ENCODE measurements at regions not wholly inside any gene's neighbourhood (a gene's known extent, or its start where the extent isn't known, plus 50 kb on each side); places are given as distances from the start of the nearest gene placed in this dataset.

- no peak for DNase-seq (ENCODE audit: low read depth, low spot score)
- CTCF ChIA-PET, result interaction anchor here (0.7 kb wide), 1 partner anchor 116 kb away, joined by 3 read pairs; no protein-coding TSS in a partner anchor
- peaks cover 93% of the 10 kb centered on the region for H3K9me3 ChIP-seq (ENCODE audit: control insufficient read depth, insufficient read depth, low read length)
- H3K27ac ChIP-seq (ENCODE audit: low read depth, low read length), result no peak overlapping the region
- POLR2A ChIA-PET, result no interaction called here
- no peak overlapping the region for H3K4me3 ChIP-seq (ENCODE audit: low read depth, low read length)
- no peak for TF ChIP-seq CTCF (IDR thresholded peaks at IDR 0.05; ENCODE audit: low read depth, low read length)
- H3K27me3 ChIP-seq (ENCODE audit: control insufficient read depth, insufficient read depth, low read length), result no peaks in the 10 kb centered on the region
Measured at GRCh38 chr6:170149681-170150589, 140.9 kb downstream of the DLL1 start.

- Histone ChIP-seq H3K27me3 (ENCODE audit: control insufficient read depth, insufficient read depth, low read length) (no peaks in the 10 kb centered on the region), H3K9me3 (ENCODE audit: control insufficient read depth, insufficient read depth, low read length) (peaks cover 84% of the 10 kb centered on the region), H3K27ac (ENCODE audit: low read depth, low read length) (no peak overlapping the region), H3K4me3 (ENCODE audit: low read depth, low read length) (no peak overlapping the region)
- no peak for DNase-seq (ENCODE audit: low read depth, low spot score)
- no peak for TF ChIP-seq CTCF (IDR thresholded peaks at IDR 0.05; ENCODE audit: low read depth, low read length)
- POLR2A ChIA-PET, result no interaction called here
- CTCF ChIA-PET, result interaction anchor here (0.7 kb wide), 1 partner anchor 117 kb away, joined by 3 read pairs; no protein-coding TSS in a partner anchor
Measured at GRCh38 chr6:170148709-170149470, 142.0 kb downstream of the DLL1 start.

- ChIA-PET CTCF (no interaction called here), POLR2A (no interaction called here)
- H3K9me3 ChIP-seq (ENCODE audit: control insufficient read depth, insufficient read depth, low read length), result peaks cover 83% of the 10 kb centered on the region
- H3K4me3 ChIP-seq (ENCODE audit: low read depth, low read length), result no peak overlapping the region
- no peak for DNase-seq (ENCODE audit: low read depth, low spot score)
- H3K27me3 ChIP-seq (ENCODE audit: control insufficient read depth, insufficient read depth, low read length), result no peaks in the 10 kb centered on the region
- TF ChIP-seq CTCF (IDR thresholded peaks at IDR 0.05; ENCODE audit: low read depth, low read length), result no peak
- H3K27ac ChIP-seq (ENCODE audit: low read depth, low read length), result no peak overlapping the region
Measured at GRCh38 chr6:170147832-170148708, 142.8 kb downstream of the DLL1 start.

GRCh38 chr6:170147056-170147787 lies 143.7 kb downstream of the DLL1 start:
- Histone ChIP-seq H3K27ac (ENCODE audit: low read depth, low read length) (no peak overlapping the region), H3K4me3 (ENCODE audit: low read depth, low read length) (no peak overlapping the region), H3K9me3 (ENCODE audit: control insufficient read depth, insufficient read depth, low read length) (peaks cover 80% of the 10 kb centered on the region), H3K27me3 (ENCODE audit: control insufficient read depth, insufficient read depth, low read length) (no peaks in the 10 kb centered on the region)
- no peak for TF ChIP-seq CTCF (IDR thresholded peaks at IDR 0.05; ENCODE audit: low read depth, low read length)
- ChIA-PET POLR2A (no interaction called here), CTCF (no interaction called here)
- DNase-seq (ENCODE audit: low read depth, low spot score), result no peak
